Middle frontal gyrus (tissue), 1 donor: ENCODE measurements at regions not wholly inside any gene's neighbourhood (a gene's known extent, or its start where the extent isn't known, plus 50 kb on each side); places are given as distances from the start of the nearest gene placed in this dataset.
"Not testable (repeated sequence)": the region's sequence is repeated elsewhere in the genome, so short reads cannot be mapped to it uniquely, and the experiment has no call there.

Experiments
- DNase-seq: peaks from one replicate; pipeline ENCODE4 v3.0.0-alpha.2; 2015; ENCODE audit warnings: low spot score; ENCODE audit errors: extremely low spot score

DNA sequence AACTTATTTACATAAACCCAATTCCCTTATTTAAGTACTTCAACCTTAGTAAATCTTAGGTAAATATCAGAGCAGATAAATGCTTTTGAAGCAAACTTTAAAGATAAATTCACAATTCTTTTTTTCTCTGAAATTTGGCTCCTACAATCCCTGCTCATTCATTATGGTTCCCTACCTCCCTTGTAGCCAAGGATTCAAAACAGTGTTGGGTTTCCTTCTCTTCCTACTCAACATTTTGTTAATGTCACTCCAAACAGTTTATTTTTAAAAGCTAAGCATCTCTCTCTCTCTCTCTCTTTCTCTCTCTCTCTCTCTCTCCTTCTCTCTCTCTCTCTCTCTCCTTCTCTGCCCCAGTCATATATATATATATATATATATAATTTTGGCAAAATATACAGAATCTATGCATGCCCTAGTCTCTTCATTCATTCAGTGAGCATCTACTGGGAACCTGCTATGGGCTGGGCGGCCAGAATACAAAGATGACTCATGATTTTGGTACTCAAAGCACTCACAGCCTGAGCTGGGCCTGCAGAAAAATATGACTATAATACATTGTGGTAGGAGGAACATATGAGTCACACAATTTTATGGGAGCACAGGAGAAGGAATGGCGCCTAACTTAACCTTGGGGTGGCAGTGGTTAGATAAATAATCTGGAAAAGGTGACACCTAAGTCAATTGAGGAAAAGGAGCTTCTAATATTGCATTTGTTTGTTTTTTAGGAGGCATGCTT, 123.7 kb upstream of the DHRS4 start:
- no peak for DNase-seq

DNA sequence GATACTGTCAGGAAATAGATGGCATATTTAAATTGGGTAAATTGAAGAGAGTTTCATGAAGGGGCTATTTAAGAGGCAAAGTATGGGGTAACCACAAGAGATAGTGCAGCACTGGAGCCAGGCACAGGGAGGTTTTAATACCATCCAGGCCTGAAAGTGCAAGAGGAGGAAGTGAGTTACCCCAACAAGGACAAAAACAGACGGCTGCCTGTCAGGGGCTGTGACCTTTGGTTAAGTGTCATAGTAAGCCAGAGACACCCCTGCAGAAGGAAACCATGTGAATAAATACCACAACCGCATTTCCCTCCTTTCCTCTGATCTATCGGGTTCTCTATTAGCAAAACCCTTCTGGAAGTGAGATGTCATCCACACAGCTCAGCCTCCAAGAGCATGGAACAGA, 122.0 kb upstream of the DHRS4 start:
- no peak for DNase-seq

DNA sequence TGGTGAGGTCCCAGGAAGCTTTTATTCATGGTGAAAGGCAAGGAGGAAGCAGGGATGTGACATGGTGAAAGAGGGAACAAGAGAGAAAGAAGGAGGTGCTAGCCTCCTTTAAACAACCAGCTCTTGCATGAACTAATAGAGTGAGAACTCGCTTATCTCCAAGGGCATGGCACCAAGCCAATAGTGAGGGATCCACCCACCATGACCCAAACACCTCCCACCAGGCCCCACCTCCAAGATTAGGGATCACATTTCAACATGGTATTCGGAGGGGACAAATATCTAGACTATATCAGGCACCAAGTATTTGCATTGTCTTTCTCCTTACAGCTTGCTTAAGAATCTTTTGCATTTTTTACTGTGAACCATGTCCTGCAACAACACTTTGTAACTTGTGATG, 91.9 kb upstream of the DHRS4 start:
- DNase-seq, result no peak

DNA sequence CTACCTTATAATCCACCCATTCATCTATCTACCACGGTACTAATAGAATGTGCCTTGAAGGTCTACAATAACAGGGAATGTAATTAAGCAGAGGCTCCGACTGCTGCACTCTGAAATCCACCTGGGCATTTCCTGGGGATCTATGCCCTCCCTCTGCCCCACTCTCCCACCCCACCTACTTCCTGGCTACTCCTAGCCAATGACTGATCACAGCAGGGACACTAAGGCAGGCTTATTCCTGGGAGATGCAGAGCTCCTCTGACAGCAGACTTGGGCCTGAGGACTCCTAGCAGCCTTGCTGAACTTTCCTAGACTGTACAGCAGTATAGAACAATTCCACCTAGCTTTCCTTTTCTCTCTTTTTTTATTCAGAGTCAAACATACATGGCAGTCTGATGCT, 91.1 kb upstream of the DHRS4 start:
- no peak for DNase-seq

DNA sequence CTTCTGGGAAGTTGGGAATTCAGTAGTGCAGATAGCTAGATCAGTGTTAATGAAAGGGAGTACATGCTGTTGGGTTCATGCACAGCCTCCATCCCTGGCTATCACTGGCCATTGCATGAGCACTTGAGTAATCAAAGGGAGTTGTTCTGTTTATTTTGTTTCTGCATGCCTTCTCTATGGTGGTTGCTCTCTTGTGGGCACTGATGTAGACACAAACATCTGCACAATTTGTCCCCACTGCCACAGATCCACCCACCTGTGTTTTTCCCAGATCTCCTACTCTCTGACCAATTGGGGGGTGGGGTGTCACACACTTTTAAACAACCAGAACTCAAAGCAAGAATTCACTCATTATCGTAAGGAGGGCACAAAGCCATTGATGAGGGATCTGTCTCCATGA, 89.7 kb upstream of the DHRS4 start:
- no peak for DNase-seq

DNA sequence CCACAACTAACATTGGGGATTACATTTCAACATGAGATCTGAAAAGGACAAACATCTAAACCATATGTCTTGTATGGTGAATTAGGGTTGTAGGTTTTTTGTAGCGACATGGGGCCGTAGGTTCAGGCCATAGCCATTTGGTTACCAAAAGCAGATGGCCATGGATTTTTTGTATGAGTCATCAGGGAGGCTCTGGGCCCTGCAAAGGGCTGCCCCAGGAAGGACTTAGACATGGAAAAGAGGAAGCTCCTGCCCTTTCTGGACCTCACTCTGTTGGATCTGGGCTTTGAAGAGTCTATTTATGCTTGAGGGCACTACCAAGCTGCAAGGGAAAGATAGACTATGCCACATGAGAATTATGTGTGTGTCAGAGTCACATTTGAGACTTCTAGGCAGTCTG, 89.3 kb upstream of the DHRS4 start:
- no peak for DNase-seq

DNA sequence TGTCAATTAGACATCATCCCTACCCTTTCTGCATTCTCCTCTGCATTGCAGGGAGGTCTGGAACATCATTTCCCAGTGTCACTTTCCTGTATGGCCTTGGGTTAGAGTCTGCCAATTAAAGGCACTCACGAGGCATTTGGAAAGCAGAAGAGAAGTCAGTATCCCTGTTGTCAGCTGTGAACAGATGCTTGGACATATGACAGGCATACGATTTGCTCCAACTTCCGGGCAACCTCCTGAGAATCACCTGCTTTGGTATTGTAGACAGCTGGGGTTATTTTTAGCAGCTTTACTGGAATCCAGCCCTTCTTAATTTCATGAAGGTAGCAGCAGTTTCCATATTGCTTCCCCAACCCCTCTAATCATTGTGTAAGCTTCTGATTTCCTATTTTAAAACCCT, 88.7 kb upstream of the DHRS4 start:
- DNase-seq, result no peak

DNA sequence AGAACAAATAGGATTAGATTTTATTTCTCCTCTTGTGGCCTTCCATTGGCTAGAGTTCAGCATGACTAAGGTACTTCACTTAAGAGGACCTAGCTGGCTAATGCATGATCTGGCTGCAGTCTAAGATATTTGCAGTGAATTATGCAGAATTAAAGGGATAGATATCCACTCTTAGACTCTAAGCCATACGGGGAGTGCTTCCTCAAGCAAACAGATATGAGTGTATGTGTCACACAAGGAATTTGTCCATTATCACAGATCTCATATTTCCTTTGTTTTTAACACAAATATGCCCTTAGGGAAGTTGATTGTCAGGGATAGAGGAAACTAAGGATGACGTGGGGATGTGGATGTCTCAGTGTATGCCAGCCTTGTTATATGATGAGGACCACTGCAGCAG, 88.1 kb upstream of the DHRS4 start:
- no peak for DNase-seq

DNA sequence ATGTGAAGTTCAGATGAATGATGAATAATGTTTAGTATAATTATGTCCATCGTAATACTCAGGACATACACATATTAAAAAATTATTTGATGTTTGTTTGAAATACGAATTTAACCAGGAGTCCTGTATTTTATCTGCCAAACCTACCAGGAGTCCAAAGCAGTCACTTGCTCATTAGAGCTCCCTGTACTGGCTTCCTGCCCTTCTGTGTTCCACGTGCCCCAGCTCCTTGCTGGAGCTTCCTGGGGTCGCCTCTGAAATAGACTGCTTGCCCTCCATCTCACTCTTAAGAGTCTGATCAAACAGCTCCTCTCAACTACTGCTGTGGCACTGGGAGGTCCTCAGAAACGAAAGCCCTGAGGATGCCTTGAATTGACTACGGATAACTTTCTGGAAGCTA, 87.3 kb upstream of the DHRS4 start:
- no peak for DNase-seq

DNA sequence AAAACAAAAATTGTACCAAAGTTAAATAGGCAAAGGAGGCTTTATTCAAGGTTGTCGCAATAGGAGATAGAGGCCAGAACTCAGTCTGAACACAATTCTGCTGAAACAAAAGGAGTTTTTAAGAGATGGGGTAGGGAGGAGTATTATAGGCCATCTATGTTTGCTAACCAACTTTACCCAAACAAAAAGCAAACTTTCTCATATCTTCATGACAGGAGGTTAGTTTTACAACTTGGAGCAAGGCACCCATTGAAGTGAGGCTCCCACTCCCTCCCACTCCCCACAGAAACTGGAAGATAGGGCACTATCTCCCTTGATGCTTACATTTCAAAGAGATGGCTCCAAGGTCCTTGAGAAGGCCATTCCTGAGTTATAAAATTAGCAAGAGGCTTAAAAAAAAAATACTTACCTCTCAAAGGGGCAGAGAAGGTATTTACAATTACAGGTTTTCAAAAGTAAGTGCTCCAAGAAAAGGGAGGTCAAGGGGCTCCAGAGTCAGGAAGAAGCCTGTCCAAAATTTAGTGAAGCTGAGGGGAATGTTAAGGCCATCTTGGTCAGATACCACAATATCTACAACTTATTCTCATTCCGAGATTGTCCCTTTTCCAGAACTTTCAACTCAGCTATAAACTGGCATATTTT, 84.4 kb upstream of the DHRS4 start:
- no peak for DNase-seq

DNA sequence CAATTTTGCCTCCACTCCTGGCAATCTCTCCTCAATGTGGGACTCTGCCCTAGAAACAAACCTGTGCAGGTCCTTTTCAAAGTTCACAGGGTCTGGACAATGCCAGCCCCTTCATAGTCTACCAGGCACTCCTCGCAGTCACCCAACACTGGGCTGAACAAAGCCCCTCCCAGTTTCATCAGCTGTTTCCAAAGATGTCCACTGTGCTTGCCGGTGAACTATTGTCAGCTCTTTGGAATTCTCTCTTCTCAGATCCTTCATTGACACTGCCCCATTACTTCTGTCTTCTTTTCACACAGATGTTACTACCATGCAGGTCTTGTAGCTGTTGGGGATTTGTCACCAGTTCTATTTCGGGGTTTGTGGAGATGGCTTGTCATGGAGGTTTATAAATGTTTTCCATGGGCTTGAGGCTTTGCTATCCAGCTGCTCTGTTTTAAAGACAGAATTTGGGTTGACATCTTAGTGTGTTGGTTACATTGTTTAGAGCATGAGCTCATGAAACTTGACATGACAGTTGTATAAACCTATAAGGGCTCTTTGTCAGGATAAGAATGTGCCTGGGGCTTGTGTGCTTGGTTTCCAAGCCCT, 77.3 kb upstream of the DHRS4 start:
- no peak for DNase-seq

DNA sequence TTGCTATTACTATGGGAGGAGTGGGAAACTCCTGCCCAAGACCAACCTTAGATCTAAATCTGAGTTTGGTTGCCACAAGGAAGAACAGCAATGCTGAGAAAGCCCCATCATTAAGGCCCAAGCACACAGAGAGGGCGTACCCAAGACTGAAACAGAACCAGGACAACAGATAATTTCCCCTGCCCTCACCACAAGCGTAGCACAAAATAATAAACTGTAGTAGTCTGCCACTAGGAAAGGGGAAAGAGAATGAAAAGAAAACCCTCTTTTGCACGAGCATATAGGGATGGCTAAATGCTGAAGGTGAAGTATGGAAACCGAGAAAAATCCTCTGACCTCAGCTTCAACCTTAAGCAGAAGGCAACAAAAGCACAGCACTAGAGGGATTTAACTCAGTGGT, 76.5 kb upstream of the DHRS4 start:
- no peak for DNase-seq

DNA sequence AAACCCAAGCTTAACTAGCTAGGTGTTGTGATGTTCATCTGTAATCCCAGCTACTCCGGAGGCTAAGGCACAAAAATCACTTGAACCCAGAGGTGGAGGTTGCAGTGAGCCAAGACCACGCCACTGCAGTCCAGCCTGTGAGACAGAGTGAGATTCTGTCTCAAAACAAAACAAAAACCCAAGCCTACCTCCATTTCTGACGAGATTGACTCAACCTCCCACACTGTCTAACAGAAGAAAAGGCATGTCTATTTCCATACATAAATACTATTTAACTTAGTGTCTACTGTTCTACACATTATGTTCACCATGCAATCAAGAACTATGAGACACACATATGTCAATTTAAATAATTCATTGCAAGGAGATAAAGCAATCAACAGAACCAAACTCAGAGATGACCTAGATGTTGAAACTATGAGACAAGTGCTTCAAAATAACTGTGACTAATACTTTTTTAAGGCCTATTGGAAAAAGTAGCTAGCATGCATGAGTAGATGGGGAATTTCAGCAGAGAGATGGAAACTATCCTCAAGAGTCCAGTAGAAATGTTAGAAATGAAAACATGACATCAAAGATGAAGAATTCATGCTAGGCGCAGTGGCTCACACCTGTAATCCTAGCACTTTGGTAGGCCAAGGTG, 75.9 kb upstream of the DHRS4 start:
- no peak for DNase-seq

DNA sequence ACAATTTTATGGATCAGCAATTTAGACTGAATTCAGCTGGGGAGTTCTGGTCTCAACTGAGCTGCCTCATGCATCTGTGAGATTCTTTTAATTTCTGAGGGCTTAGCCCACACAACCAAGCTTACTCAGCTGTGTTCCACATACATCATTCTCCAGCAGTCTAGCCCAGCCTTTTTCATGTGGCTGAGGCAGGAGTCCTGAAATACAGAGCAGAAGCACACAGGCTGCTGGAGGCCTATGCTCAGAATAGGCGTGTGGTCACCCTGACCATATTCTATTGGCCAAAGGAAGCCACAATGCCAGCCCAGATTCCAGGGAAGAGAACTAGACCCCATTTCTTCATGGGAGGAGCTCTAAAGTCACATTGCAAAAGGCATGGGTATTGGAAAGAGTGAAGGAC, 72.3 kb upstream of the DHRS4 start:
- peak; percentile 3 for DNase-seq

DNA sequence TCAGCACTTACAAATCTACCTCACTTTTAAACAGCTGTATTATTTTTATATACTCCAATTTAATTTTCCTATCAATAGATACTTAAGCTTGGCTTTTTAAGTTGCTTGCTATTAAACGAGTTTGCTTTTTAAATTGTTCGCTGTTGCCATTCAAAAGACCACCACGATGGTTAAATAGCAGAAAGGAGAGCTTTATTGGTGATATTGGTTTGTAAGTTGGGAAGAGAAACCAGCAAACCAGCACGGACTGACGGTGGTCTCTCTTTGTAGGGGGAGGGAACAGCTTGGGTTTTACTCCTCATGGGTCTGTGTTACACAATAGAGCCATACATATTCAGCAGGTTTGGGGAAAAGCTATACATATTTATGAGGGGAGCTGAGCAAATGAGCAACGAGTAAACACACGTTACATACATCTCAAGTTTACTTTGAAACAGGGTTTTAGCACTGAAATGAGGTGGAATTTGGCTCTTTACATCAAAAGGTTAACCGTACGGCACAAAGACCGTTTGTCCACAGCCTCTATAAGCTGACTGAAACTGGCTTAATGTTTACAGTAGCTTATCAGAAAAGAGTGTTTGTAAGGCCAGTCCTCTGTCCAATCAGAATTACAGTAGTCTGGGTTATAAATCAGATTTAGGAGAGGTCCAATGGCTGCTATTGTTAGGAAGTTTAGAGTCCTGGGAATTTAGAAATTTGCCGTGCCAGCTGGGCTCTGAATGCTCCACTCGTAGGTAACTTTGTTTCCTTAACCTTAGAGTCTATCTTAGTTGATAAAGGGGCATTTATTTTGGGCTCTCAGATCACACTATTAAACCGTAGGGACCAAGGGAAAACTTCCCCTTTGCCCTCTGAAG, 69.7 kb upstream of the DHRS4 start:
- DNase-seq, result no peak

DNA sequence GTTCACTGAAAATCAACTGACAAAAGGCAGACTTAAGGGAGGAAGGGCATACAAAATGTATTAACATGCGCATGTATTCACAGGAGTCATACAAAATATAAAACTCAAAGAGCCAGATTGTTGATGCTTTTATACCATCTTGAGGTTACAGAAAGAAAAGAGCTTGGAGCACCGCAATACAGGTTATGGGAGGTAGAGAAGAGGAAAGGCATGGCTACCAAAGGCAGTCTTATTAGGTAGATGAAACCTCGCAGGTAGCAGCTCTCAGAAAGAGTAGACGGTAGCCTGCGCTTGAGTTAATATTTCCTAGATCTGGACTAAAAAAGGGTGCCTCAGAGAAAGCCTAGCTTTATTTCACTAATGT, 69.0 kb upstream of the DHRS4 start:
- no peak for DNase-seq

DNA sequence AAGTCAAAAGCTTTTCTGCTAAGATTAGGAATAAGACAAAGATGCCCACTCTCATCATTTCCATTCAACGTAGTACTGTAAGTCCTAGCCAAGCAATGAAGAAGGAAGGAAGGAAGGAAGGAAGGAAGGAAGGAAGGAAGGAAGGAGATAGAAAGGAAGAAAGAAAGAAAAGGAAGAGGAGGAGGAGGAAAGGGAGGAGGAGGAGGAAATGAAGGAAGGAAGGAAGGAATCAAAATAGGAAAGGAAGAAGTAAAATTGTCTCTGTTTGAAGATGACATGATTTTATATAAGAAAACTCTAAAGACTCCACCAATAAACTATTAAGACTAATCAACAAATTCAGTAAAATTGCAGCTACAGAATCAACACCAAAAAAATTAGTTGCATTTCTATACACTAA, 66.0 kb upstream of the DHRS4 start:
- DNase-seq, result no peak

DNA sequence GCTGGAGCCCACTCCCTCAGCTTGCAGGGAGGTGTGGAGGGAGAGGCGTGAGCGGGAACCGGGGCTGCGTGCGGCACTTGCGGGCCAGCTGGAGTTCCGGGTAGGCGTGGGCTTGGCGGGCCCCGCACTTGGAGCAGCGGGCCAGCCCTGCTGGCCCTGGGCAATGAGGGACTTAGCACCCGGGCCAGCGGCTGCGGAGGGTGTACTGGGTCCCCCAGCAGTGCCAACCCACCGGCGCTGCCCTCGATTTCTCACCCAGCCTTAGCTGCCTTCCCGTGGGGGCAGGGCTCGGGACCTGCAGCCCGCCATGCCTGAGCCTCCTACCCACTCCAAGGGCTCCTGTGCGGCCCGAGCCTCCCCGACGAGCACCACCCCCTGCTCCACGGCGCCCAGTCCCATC, 61.9 kb upstream of the DHRS4 start:
- not testable (repeated sequence) for DNase-seq

DNA sequence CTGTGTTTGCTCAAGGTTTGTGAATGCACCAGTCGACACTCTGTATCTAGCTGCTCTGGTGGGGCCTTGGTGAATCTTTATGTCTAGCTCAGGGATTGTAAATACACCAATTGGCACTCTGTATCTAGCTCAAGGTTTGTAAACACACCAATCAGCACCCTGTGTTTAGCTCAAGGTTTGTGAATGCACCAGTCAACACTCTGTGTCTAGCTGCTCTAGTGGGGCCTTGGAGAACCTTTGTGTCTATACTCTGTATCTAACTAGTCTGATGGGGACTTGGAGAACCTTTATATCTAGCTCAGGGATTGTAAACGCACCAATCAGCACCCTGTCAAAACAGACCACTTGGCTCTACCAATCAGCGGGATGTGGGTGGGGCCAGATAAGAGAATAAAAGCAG, 61.3 kb upstream of the DHRS4 start:
- not testable (repeated sequence) for DNase-seq

DNA sequence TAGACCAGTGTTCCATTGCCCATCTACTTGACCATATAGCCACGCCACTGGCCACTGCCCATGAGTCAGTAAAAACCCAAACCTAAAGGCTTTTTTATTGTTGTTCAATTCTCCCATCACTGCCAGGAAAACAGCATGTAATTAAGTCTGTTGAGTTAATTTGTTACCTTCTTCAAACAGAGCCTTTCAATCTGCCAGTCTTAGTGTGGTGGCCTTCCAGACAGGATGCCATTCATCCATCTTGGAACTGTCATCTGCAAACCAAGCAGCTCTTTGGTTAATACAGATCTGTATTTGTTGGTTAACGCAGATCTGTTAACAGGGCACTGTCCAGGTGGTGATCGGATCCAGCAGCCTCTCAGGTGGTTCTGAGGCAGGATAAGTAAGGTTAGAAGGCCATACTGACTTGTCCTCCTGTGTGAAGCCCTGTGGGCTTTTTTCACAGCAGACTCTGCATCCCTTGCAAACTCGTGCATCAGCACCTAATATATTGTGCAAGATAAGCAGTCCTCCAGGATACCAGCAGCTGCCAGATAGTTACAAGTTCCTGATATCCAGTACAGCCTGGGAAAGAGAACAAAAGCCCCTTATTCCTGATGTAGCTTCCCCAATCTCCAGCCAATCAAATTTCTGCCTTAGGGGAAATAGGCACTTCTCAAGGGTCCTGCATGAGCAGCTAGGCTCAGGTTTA, 59.1 kb upstream of the DHRS4 start:
- DNase-seq, result no peak

DNA sequence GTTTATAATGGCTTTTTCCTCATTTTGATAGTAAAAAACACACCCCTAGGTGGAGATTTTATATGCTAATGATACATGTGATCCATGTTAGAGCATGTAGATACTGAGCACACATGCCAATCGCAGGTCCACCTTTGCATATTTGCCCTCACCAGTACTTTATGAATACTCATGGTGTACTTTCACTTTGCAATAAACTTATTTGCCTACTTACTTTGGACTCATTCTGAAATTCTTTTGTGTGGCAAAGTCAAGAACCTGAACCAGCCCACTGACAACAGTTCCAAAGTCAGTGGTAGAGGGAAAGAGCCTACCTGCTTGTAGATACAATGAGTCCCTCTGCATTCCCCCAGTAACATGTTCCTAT, 58.5 kb upstream of the DHRS4 start:
- no peak for DNase-seq
